ENCODE measurements at regions not wholly inside any gene's neighbourhood (a gene's known extent, or its start where the extent isn't known, plus 50 kb on each side); places are given as distances from the start of the nearest gene placed in this dataset.

DNA sequence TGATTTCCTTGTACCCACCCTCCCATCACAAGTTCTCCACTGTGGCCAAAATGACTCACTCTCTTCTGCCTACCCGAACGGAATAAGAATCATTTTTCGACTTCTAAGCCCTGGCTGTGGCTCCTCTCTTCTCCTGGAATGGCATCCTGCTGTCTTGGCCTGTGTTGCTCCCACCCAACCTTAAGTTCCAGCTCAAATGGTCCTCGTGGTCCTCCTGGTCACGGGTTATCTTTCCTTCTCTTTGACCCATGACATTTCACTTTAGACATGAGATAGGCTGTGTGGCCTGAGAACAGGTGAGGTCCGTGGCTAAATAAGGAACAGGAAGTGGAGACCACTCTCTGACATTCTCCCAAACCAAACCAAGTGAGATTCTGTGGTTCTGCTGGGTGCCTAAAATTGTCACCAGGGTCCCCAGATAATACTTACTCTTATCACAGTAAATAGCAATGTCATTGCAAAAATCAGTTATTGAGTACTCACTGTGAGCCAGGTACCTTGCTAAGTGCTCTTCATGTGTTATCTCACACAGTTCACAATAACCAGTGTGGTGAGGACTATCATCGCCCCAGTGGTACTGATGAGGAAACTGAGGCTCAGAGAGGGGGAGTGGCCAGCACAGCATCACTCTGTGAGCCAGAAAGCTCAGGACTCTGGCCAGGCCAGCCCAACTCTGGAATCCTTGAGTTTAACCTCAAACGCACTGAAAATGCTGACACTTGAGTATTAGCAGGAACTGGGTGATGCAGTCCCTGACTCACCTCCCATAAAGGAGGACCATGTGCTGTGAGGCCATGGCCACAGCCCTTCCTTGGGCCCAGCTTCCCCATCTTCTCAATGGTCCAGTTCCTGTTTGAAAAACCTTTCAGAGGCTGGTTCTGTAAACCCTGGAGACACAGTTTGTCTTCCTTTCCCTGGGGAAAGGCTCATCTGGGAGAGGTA lies 74.8 kb upstream of the SIRPA start:
- intact Hi-C loops (cut with DNase I) = no loop called here
- Histone ChIP-seq H3K27me3 (no peaks in the 10 kb centered on the region), H3K27ac (peak overlapping the region in 3 of 12 donors; percentile 13 to 91 (median 46)), H3K36me3 (no peaks in the 10 kb centered on the region), H3K4me1 (peaks cover 0 to 85% (median 28%) of the 10 kb centered on the region in 12 donors), H3K9me3 (peaks cover 0 to 30% (median 12%) of the 10 kb centered on the region in 12 donors), H3K4me3 (no peak overlapping the region)
- TF ChIP-seq, protein P1, sequence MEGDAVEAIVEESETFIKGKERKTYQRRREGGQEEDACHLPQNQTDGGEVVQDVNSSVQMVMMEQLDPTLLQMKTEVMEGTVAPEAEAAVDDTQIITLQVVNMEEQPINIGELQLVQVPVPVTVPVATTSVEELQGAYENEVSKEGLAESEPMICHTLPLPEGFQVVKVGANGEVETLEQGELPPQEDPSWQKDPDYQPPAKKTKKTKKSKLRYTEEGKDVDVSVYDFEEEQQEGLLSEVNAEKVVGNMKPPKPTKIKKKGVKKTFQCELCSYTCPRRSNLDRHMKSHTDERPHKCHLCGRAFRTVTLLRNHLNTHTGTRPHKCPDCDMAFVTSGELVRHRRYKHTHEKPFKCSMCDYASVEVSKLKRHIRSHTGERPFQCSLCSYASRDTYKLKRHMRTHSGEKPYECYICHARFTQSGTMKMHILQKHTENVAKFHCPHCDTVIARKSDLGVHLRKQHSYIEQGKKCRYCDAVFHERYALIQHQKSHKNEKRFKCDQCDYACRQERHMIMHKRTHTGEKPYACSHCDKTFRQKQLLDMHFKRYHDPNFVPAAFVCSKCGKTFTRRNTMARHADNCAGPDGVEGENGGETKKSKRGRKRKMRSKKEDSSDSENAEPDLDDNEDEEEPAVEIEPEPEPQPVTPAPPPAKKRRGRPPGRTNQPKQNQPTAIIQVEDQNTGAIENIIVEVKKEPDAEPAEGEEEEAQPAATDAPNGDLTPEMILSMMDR (IDR thresholded peaks at IDR 0.05) = no peak
- no peak for TF ChIP-seq POLR2A (IDR thresholded peaks at IDR 0.05)
- DNase-seq (peak in 1 of 5 donors; percentile 55), ATAC-seq (peak in 3 of 4 donors; percentile 12 to 43 (median 14))
- WGBS, 4 donors = 84 to 86% (median 86%) methylated on average over 8 of the region's 8 CpGs

GRCh38 chr20:1819311-1820137 lies 75.7 kb upstream of the SIRPA start:
- no peak overlapping the region for H3K4me3 ChIP-seq
- no peak for DNase-seq
- H3K27me3 ChIP-seq = no peaks in the 10 kb centered on the region
- no peaks in the 10 kb centered on the region for H3K36me3 ChIP-seq
- no peak for TF ChIP-seq POLR2A (IDR thresholded peaks at IDR 0.05)
- H3K27ac ChIP-seq = peak overlapping the region in 5 of 12 donors; percentile 39 to 91 (median 69)
- no peak for ATAC-seq
- intact Hi-C loops (cut with DNase I) = no loop called here
- H3K9me3 ChIP-seq = peaks cover 0 to 30% (median 12%) of the 10 kb centered on the region in 12 donors
- H3K4me1 ChIP-seq = peaks cover 0 to 79% (median 30%) of the 10 kb centered on the region in 12 donors
- WGBS, 4 donors = 84 to 87% (median 86%) methylated on average over 14 of the region's 14 CpGs

- intact Hi-C loops (cut with DNase I) = no loop called here
- peaks cover 0 to 26% (median 12%) of the 10 kb centered on the region in 12 donors for H3K9me3 ChIP-seq
- H3K36me3 ChIP-seq = no peaks in the 10 kb centered on the region
- H3K4me1 ChIP-seq = peaks cover 0 to 73% (median 28%) of the 10 kb centered on the region in 12 donors
- TF ChIP-seq POLR2A (IDR thresholded peaks at IDR 0.05) = no peak
- TF ChIP-seq, protein P1 (IDR thresholded peaks at IDR 0.05) = no peak
- H3K27ac ChIP-seq = peak overlapping the region in 7 of 12 donors; percentile 14 to 91 (median 69)
- ATAC-seq (no peak), DNase-seq (no peak)
- no peaks in the 10 kb centered on the region for H3K27me3 ChIP-seq
- WGBS, 4 donors = 67 to 79% (median 75%) methylated on average over 6 of the region's 6 CpGs
- no peak overlapping the region for H3K4me3 ChIP-seq
Measured at GRCh38 chr20:1818895-1819294, 76.3 kb upstream of the SIRPA start.

DNA sequence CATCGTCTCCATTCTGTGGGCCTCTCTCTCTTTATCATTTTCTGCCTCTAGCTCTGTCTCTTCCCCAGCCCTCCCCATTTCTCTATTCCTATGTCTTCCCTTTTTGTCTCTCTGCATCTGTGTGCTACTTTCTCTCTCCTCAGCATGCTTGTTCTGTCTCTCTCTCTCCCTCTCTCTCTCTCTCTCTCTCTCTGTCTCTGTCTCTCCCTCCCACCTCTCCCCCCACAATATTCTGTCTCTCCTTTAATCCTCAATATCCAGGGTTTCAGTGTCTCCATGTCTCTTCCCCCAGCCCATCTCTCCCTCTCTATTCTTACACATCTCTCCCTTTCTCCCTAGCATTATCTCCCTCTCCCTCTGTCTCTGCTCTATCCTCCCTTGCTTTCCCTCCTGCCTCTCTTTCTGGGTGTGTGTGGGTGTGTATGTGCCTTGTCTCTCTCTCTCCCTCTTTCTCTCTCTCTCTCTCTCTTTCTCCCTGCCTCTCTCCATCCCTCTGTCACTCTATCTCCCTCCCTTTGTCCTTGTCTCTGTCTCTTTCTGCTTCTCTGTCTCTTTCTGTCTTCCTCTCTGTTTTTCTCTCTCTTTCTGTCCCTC lies 76.9 kb upstream of the SIRPA start:
- 65 to 77% (median 73%) methylated on average over 1 of the region's 1 CpG for WGBS, 4 donors
- intact Hi-C loops (cut with DNase I) = no loop called here
- no peak for ATAC-seq
- Histone ChIP-seq H3K27me3 (no peaks in the 10 kb centered on the region), H3K4me3 (no peak overlapping the region), H3K4me1 (peaks cover 0 to 73% (median 33%) of the 10 kb centered on the region in 12 donors), H3K27ac (peak overlapping the region in 6 of 12 donors; percentile 14 to 91 (median 78)), H3K36me3 (no peaks in the 10 kb centered on the region), H3K9me3 (peaks cover 0 to 20% (median 9%) of the 10 kb centered on the region in 12 donors)
- no peak for DNase-seq
- TF ChIP-seq POLR2A (IDR thresholded peaks at IDR 0.05) = no peak
- TF ChIP-seq, protein P1 (IDR thresholded peaks at IDR 0.05) = no peak
